Esophagus squamous epithelium (tissue), 4 donors: ENCODE measurements at regions not wholly inside any gene's neighbourhood (a gene's known extent, or its start where the extent isn't known, plus 50 kb on each side); places are given as distances from the start of the nearest gene placed in this dataset.

ENCODE experiments used
- POLR2A ChIP-seq, 4 donors: fragments of 450-650 bp; IDR thresholded peaks; one replicate each; pipeline ENCODE4 v1.6.1; 2017; ENCODE audit warnings: antibody characterized with exemption in 4 of 4, mild to moderate bottlenecking in 4 of 4, moderate library complexity in 3 of 4
- TF ChIP-seq, protein P1 (sequence below), 6 experiments: fragments of 450-650 bp in 4 of 6; fragments of 200-600 bp in 2 of 6; sonication (generic) in 2 of 6; IDR thresholded peaks; one replicate each; pipeline ENCODE4 v1.5.1; 2016 to 2019; ENCODE audit warnings: antibody characterized with exemption in 6 of 6, mild to moderate bottlenecking in 4 of 6, moderate library complexity in 4 of 6

DNA sequence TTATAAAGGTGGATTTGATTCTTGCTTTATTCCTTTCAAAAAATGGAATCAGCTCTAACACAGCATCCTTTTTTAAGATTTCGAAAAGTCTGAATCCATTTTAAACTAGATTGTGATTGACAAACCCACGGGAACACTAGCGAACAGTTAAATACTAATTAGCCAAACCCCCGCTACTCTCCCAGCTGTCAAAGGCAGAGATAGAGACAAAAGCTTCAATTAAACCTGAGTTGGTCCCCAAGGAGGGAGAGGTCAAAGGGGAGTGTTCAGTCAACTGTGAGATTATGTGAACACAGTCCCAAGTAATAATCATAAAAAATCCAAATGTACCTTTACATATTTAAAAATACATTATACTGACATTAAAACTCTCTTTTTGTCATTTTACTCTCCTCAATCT lies 65.7 kb upstream of the TBX20 start:
- TF ChIP-seq, protein P1, sequence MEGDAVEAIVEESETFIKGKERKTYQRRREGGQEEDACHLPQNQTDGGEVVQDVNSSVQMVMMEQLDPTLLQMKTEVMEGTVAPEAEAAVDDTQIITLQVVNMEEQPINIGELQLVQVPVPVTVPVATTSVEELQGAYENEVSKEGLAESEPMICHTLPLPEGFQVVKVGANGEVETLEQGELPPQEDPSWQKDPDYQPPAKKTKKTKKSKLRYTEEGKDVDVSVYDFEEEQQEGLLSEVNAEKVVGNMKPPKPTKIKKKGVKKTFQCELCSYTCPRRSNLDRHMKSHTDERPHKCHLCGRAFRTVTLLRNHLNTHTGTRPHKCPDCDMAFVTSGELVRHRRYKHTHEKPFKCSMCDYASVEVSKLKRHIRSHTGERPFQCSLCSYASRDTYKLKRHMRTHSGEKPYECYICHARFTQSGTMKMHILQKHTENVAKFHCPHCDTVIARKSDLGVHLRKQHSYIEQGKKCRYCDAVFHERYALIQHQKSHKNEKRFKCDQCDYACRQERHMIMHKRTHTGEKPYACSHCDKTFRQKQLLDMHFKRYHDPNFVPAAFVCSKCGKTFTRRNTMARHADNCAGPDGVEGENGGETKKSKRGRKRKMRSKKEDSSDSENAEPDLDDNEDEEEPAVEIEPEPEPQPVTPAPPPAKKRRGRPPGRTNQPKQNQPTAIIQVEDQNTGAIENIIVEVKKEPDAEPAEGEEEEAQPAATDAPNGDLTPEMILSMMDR (IDR thresholded peaks at IDR 0.05) = no peak
- no peak for TF ChIP-seq POLR2A (IDR thresholded peaks at IDR 0.05)
